ENCODE measurements at regions not wholly inside any gene's neighbourhood (a gene's known extent, or its start where the extent isn't known, plus 50 kb on each side); places are given as distances from the start of the nearest gene placed in this dataset.

GRCh38 chr10:130560573-130560972, 424.4 kb downstream of the GLRX3 start:
- DNase-seq (ENCODE audit: low spot score) (no peak), ATAC-seq (no peak)
- H3K27me3 ChIP-seq (ENCODE audit: insufficient read depth), result no peaks in the 10 kb centered on the region
- no peak overlapping the region for H3K4me2 ChIP-seq
- Mint-ChIP-seq H3K27ac (no peak overlapping the region), H3K4me3 (no peak overlapping the region), H3K36me3 (ENCODE audit: low read depth) (peaks cover 58% of the 10 kb centered on the region), H3K27me3 (ENCODE audit: insufficient read depth, low read depth, poor library complexity) (peaks cover 3% of the 10 kb centered on the region), H3K4me1 (no peaks in the 10 kb centered on the region), H3K9me3 (peaks cover 97% of the 10 kb centered on the region)
- no peaks in the 10 kb centered on the region; the same call in 1 of the 2 replicates for H3K36me3 ChIP-seq (ENCODE audit: insufficient read depth)
- H3F3A ChIP-seq (replicated peaks; ENCODE audit: low read depth), result no peaks in the 10 kb centered on the region
- H4K20me1 ChIP-seq (replicated peaks; ENCODE audit: insufficient read depth), result no peaks in the 10 kb centered on the region
- H3K4me1 ChIP-seq (ENCODE audit: insufficient read depth), result no peaks in the 10 kb centered on the region
- no peaks in the 10 kb centered on the region for H3K9me2 ChIP-seq (ENCODE audit: insufficient read depth)
- TF ChIP-seq ZNF114 (CRISPR knock-in tag; IDR thresholded peaks at IDR 0.05) (no peak), JUNB (IDR thresholded peaks at IDR 0.05; ENCODE audit: unreplicated experiment) (no peak), NANOG (IDR thresholded peaks at IDR 0.05; ENCODE audit: borderline replicate concordance) (no peak), EZH2phosphoT487 (IDR thresholded peaks at IDR 0.05; ENCODE audit: unreplicated experiment) (no peak), ZNF331 (CRISPR knock-in tag; IDR thresholded peaks at IDR 0.05; ENCODE audit: low read depth) (no peak), ZNF462 (CRISPR knock-in tag; IDR thresholded peaks at IDR 0.05) (no peak), ETS1 (IDR thresholded peaks at IDR 0.05) (no peak), EZH2 (IDR thresholded peaks at IDR 0.05; ENCODE audit: low read depth, unreplicated experiment) (no peak), CTCF (conservative IDR thresholded peaks at IDR 0.05; ENCODE audit: low read depth in 2 of 2) (no peak)
- H3K79me2 ChIP-seq (replicated peaks; ENCODE audit: insufficient read depth), result no peaks in the 10 kb centered on the region
- no peak overlapping the region for H3K27ac ChIP-seq (ENCODE audit: low read depth)
- H2AFZ ChIP-seq, result no peak overlapping the region
- H3K4me3 ChIP-seq, result no peak overlapping the region

All from GM23338 (cell line).